H1 (cell line): ENCODE measurements at regions not wholly inside any gene's neighbourhood (a gene's known extent, or its start where the extent isn't known, plus 50 kb on each side); places are given as distances from the start of the nearest gene placed in this dataset.

Experiments used
- CTCF ChIA-PET: fragments of 300-600 bp; sonication (Branson Sonifier 250); formaldehyde crosslinking; loops from one replicate; lab custom pipeline; 2021; ENCODE audit not compliant: partially characterized antibody; lab: Charles Lee
- POLR2A ChIA-PET: fragments of 300-600 bp; sonication (Branson Sonifier 250); formaldehyde crosslinking; loops from one replicate; lab custom pipeline; 2021; ENCODE audit warnings: inconsistent platforms; ENCODE audit not compliant: partially characterized antibody; lab: Charles Lee
- DNase-seq, 2 experiments: peaks; one replicate each; pipeline versions ENCODE4 v3.0.0 to v3.0.0-alpha.2; 2010 to 2022; ENCODE audit warnings: low spot score in 2 of 2, low read depth in 1 of 2, mixed read lengths in 1 of 2
- FAIRE-seq: peaks from 2 replicates; lab custom pipeline; 2011; peaks lifted over from hg19 to GRCh38; lab: Jason Lieb, UNC
- H2AFZ ChIP-seq: 2 replicates; pipeline ENCODE4 v1.8.1; 2012; ENCODE audit warnings: low read length, inconsistent platforms
- H2AK5ac ChIP-seq: 2 replicates; pipeline ENCODE4 v1.6.1; 2013; ENCODE audit warnings: low read depth, low read length
- H2BK120ac ChIP-seq: replicated peaks from 2 replicates; pipeline ENCODE3; 2013; ENCODE audit warnings: low read depth, low read length, inconsistent platforms
- H2BK12ac ChIP-seq: 2 replicates; pipeline ENCODE4 v1.6.1; 2013; ENCODE audit warnings: low read depth, low read length
- H2BK15ac ChIP-seq: 2 replicates; pipeline ENCODE4 v1.6.1; 2013; ENCODE audit warnings: low read length
- H2BK20ac ChIP-seq: 2 replicates; pipeline ENCODE4 v1.6.1; 2013; ENCODE audit warnings: low read length
- H2BK5ac ChIP-seq: 2 replicates; pipeline ENCODE4 v1.6.1; 2013; ENCODE audit warnings: low read depth, low read length
- H3K14ac ChIP-seq: 2 replicates; pipeline ENCODE4 v1.6.1; 2013; ENCODE audit warnings: inconsistent platforms; ENCODE audit not compliant: insufficient read length
- H3K18ac ChIP-seq: 2 replicates; pipeline ENCODE4 v1.6.1; 2013; ENCODE audit warnings: low read length; ENCODE audit errors: extremely low read depth
- H3K23ac ChIP-seq: 2 replicates; pipeline ENCODE4 v1.6.1; 2013; ENCODE audit warnings: inconsistent platforms; ENCODE audit not compliant: insufficient read length
- H3K23me2 ChIP-seq: 2 replicates; pipeline ENCODE4 v1.6.1; 2013; ENCODE audit warnings: low read depth, low read length
- H3K27ac ChIP-seq: 2 replicates; pipeline ENCODE4 v1.6.1; 2011; ENCODE audit warnings: low read depth, low read length, inconsistent platforms
- H3K27me3 ChIP-seq, 4 experiments: replicated peaks in 1 of 4; 1 replicate in 1 of 4; 2 replicates in 3 of 4; pipeline versions ENCODE4 v1.6.1 to v1.8.1; 2011 to 2013; ENCODE audit warnings: low read length in 3 of 4, mild to moderate bottlenecking in 3 of 4, inconsistent platforms in 2 of 4, mixed read lengths in 2 of 4, moderate library complexity in 1 of 4; ENCODE audit not compliant: control insufficient read depth in 3 of 4, insufficient read depth in 3 of 4; ENCODE audit errors: extremely low read depth in 1 of 4
- H3K36me3 ChIP-seq, 4 experiments: 2 replicates each; pipeline versions ENCODE4 v1.6.1 to v1.8.1; 2011 to 2013; ENCODE audit warnings: mild to moderate bottlenecking in 4 of 4, low read length in 3 of 4, moderate library complexity in 2 of 4, control low read depth in 1 of 4, inconsistent platforms in 1 of 4; ENCODE audit not compliant: insufficient read depth in 4 of 4, control insufficient read depth in 2 of 4
- H3K4ac ChIP-seq: replicated peaks from 2 replicates; pipeline ENCODE3; 2013; ENCODE audit warnings: low read length, low read depth, mixed read lengths, inconsistent platforms; ENCODE audit not compliant: insufficient read length
- H3K4me1 ChIP-seq, 4 experiments: replicated peaks in 1 of 4; 1 replicate in 1 of 4; 2 replicates in 3 of 4; pipeline versions ENCODE4 v1.6.1 to v1.8.1; 2011 to 2013; ENCODE audit warnings: low read length in 3 of 4, inconsistent platforms in 2 of 4, mixed read lengths in 1 of 4; ENCODE audit not compliant: insufficient read depth in 4 of 4, control insufficient read depth in 3 of 4
- H3K4me2 ChIP-seq, 2 experiments: 2 replicates each; pipeline versions ENCODE4 v1.6.1 to v1.8.1; 2011 to 2013; ENCODE audit warnings: low read depth in 2 of 2, low read length in 2 of 2, control low read depth in 1 of 2, inconsistent platforms in 1 of 2, mild to moderate bottlenecking in 1 of 2; ENCODE audit not compliant: insufficient read depth in 1 of 2
- H3K4me3 ChIP-seq, 4 experiments: fragments of 200-600, 300-600 bp in 1 of 4; sonication (generic), shearing (Covaris generic), sonication (Bioruptor Twin) in 1 of 4; 2 replicates each; pipeline versions ENCODE4 v1.5.1 to v1.8.1; 2011 to 2016; ENCODE audit warnings: low read length in 4 of 4, low read depth in 3 of 4, control low read depth in 2 of 4, inconsistent platforms in 2 of 4, mild to moderate bottlenecking in 2 of 4, mixed read lengths in 1 of 4, moderate library complexity in 1 of 4; ENCODE audit not compliant: insufficient read depth in 2 of 4; ENCODE audit errors: extremely low read depth in 1 of 4
- H3K56ac ChIP-seq: replicated peaks from 2 replicates; pipeline ENCODE3; 2013; ENCODE audit warnings: low read depth, mild to moderate bottlenecking, mixed read lengths, low read length, inconsistent platforms; ENCODE audit not compliant: insufficient read length
- H3K79me1 ChIP-seq: 2 replicates; pipeline ENCODE4 v1.6.1; 2013; ENCODE audit warnings: low read depth, low read length, control low read depth
- H3K79me2 ChIP-seq, 2 experiments: 2 replicates each; pipeline versions ENCODE4 v1.6.1 to v1.8.1; 2012 to 2013; ENCODE audit warnings: low read length in 2 of 2, mild to moderate bottlenecking in 2 of 2, inconsistent platforms in 1 of 2; ENCODE audit not compliant: insufficient read depth in 2 of 2, control insufficient read depth in 1 of 2
- H3K9ac ChIP-seq, 4 experiments: replicated peaks in 1 of 4; 1 replicate in 1 of 4; 2 replicates in 3 of 4; pipeline versions ENCODE4 v1.6.1 to v1.8.1; 2011 to 2013; ENCODE audit warnings: low read depth in 3 of 4, low read length in 3 of 4, control low read depth in 2 of 4, mild to moderate bottlenecking in 2 of 4, moderate library complexity in 2 of 4, inconsistent platforms in 1 of 4; ENCODE audit errors: extremely low read depth in 1 of 4
- H3K9me3 ChIP-seq, 2 experiments: 2 replicates each; pipeline versions ENCODE4 v1.6.1 to v1.8.1; 2012 to 2013; ENCODE audit warnings: mild to moderate bottlenecking in 2 of 2, moderate library complexity in 2 of 2, control low read depth in 1 of 2, inconsistent platforms in 1 of 2, low read depth in 1 of 2, low read length in 1 of 2, mixed read lengths in 1 of 2; ENCODE audit not compliant: insufficient read depth in 2 of 2
- H4K20me1 ChIP-seq, 2 experiments: replicated peaks in 1 of 2; 2 replicates each; pipeline versions ENCODE3 to v1.8.1; 2011 to 2013; ENCODE audit warnings: inconsistent platforms in 2 of 2, low read length in 2 of 2, mild to moderate bottlenecking in 1 of 2; ENCODE audit not compliant: insufficient read depth in 2 of 2, control insufficient read depth in 1 of 2
- H4K5ac ChIP-seq: 2 replicates; pipeline ENCODE4 v1.6.1; 2013; ENCODE audit warnings: low read length, low read depth, mixed read lengths, inconsistent platforms; ENCODE audit not compliant: insufficient read length
- H4K8ac ChIP-seq: 2 replicates; pipeline ENCODE4 v1.8.0; 2013; ENCODE audit warnings: mild to moderate bottlenecking, moderate library complexity, low read length, inconsistent platforms; ENCODE audit not compliant: insufficient read depth; ENCODE audit errors: extremely low read depth
- H4K91ac ChIP-seq: replicated peaks from 2 replicates; pipeline ENCODE3; 2013; ENCODE audit warnings: low read length, mixed read lengths, inconsistent platforms; ENCODE audit not compliant: insufficient read length
- CBX8 ChIP-seq: fragments of 300-800, 300-1000 bp; sonication (generic); IDR thresholded peaks from 2 replicates; pipeline ENCODE4 v1.7.1; 2016; ENCODE audit warnings: low read depth, low read length, borderline replicate concordance
- EP300 ChIP-seq, 2 experiments: IDR thresholded peaks; 1 replicate in 1 of 2; 2 replicates in 1 of 2; pipeline ENCODE4 v1.6.1; 2011 to 2012; ENCODE audit warnings: low read depth in 2 of 2, low read length in 2 of 2, mild to moderate bottlenecking in 2 of 2, borderline replicate concordance in 1 of 2, inconsistent platforms in 1 of 2, moderate library complexity in 1 of 2
- HDAC6 ChIP-seq: IDR thresholded peaks from one replicate; pipeline ENCODE4 v1.7.1; 2012; ENCODE audit warnings: low read depth, mild to moderate bottlenecking, inconsistent platforms, low read length, moderate library complexity
- WGBS, 2 experiments: shearing (Covaris generic) in 1 of 2; methylation state at CpG; one replicate each; pipeline versions ENCODE4 v1.1.6 to v1.1.7; 2013 to 2015; ENCODE audit warnings: low lambda C conversion rate in 2 of 2, mixed read lengths in 2 of 2, inconsistent platforms in 1 of 2, low coverage in 1 of 2, missing lambda C conversion rate in 1 of 2; ENCODE audit not compliant: insufficient replicate concordance in 2 of 2, insufficient coverage in 1 of 2, insufficient read length in 1 of 2; ENCODE audit errors: extremely low coverage in 1 of 2, missing lambda C conversion rate in 1 of 2; 5-methylcytosine and 5-hydroxymethylcytosine counted together
- TF ChIP-seq, protein P1 (sequence below): IDR thresholded peaks from 2 replicates; pipeline ENCODE4 v1.6.1; 2011; ENCODE audit warnings: low read depth, mild to moderate bottlenecking, low read length; ENCODE audit not compliant: insufficient read depth

- ChIA-PET POLR2A (no interaction called here), CTCF (interaction anchor here (1.1 to 4.4 kb wide), 3 partner anchors 9 to 141 kb away, joined by 4 to 31 read pairs (median 4); no protein-coding TSS in a partner anchor)
- Histone ChIP-seq H2BK15ac (no peak overlapping the region), H2BK12ac (no peak overlapping the region), H4K91ac (no peak overlapping the region), H2BK120ac (no peak overlapping the region), H3K23me2 (no peaks in the 10 kb centered on the region), H3K4ac (no peak overlapping the region), H4K20me1 (no peaks in the 10 kb centered on the region), H3K4me1 (no peaks in the 10 kb centered on the region), H3K23ac (no peak overlapping the region), H2BK5ac (no peak overlapping the region), H3K79me1 (no peaks in the 10 kb centered on the region), H3K14ac (no peak overlapping the region), H4K5ac (no peak overlapping the region), H3K4me2 (no peak overlapping the region), H4K8ac (no peak overlapping the region), H3K9me3 (no peaks in the 10 kb centered on the region), H3K27ac (no peak overlapping the region), H3K36me3 (no peaks in the 10 kb centered on the region), H3K18ac (no peak overlapping the region), H2AK5ac (no peak overlapping the region), H3K9ac (no peak overlapping the region), H3K79me2 (no peaks in the 10 kb centered on the region), H3K56ac (no peak overlapping the region), H3K4me3 (no peak overlapping the region), H3K27me3 (no peaks in the 10 kb centered on the region), H2AFZ (0 out of 2 replicates have a peak overlapping the region, but pooled peaks have one; percentile 29), H2BK20ac (no peak overlapping the region)
- DNase-seq (no peak), FAIRE-seq (no peak)
- WGBS, 2 experiments = 92% methylated on average over 4 of the region's 4 CpGs; no CpG with 5 or more reads in 1 of the 2 experiments
- TF ChIP-seq CBX8 = no peak
- TF ChIP-seq HDAC6 = no peak
- no peak for TF ChIP-seq EP300 (IDR thresholded peaks at IDR 0.05; ENCODE audit: borderline replicate concordance in 1 of 2, low read depth in 2 of 2, low read length in 2 of 2)
- TF ChIP-seq, protein P1, sequence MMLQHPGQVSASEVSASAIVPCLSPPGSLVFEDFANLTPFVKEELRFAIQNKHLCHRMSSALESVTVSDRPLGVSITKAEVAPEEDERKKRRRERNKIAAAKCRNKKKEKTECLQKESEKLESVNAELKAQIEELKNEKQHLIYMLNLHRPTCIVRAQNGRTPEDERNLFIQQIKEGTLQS = no peak
Measured at GRCh38 chr4:74517996-74518395, 73.1 kb downstream of the AREG start.
